GM12875 (cell line): ENCODE measurements at regions not wholly inside any gene's neighbourhood (a gene's known extent, or its start where the extent isn't known, plus 50 kb on each side); places are given as distances from the start of the nearest gene placed in this dataset.
"Not testable (repeated sequence)": the region's sequence is repeated elsewhere in the genome, so short reads cannot be mapped to it uniquely, and the experiment has no call there.

Experiments used
- H3K4me3 ChIP-seq: one replicate; pipeline ENCODE4 v1.5.1; 2011; ENCODE audit warnings: low read depth, low read length, control low read depth
- TF ChIP-seq, protein P1 (sequence below): IDR thresholded peaks from 2 replicates; pipeline ENCODE4 v1.5.1; 2011; ENCODE audit warnings: low read depth, mild to moderate bottlenecking, control low read depth, inconsistent platforms, low read length, moderate library complexity, borderline replicate concordance; ENCODE audit not compliant: insufficient read depth

GRCh38 chrX:140292188-140292587 lies 212.7 kb downstream of the SOX3 start:
- TF ChIP-seq, protein P1, sequence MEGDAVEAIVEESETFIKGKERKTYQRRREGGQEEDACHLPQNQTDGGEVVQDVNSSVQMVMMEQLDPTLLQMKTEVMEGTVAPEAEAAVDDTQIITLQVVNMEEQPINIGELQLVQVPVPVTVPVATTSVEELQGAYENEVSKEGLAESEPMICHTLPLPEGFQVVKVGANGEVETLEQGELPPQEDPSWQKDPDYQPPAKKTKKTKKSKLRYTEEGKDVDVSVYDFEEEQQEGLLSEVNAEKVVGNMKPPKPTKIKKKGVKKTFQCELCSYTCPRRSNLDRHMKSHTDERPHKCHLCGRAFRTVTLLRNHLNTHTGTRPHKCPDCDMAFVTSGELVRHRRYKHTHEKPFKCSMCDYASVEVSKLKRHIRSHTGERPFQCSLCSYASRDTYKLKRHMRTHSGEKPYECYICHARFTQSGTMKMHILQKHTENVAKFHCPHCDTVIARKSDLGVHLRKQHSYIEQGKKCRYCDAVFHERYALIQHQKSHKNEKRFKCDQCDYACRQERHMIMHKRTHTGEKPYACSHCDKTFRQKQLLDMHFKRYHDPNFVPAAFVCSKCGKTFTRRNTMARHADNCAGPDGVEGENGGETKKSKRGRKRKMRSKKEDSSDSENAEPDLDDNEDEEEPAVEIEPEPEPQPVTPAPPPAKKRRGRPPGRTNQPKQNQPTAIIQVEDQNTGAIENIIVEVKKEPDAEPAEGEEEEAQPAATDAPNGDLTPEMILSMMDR: no peak
- no peak overlapping the region for H3K4me3 ChIP-seq

- no peak overlapping the region for H3K4me3 ChIP-seq
- TF ChIP-seq, protein P1: no peak
These were observed 229.9 kb downstream of the SOX3 start for GRCh38 chrX:140274811-140275525.

GRCh38 chrX:140273921-140274320 lies 230.9 kb downstream of the SOX3 start:
- no peak overlapping the region for H3K4me3 ChIP-seq
- TF ChIP-seq, protein P1: no peak

DNA sequence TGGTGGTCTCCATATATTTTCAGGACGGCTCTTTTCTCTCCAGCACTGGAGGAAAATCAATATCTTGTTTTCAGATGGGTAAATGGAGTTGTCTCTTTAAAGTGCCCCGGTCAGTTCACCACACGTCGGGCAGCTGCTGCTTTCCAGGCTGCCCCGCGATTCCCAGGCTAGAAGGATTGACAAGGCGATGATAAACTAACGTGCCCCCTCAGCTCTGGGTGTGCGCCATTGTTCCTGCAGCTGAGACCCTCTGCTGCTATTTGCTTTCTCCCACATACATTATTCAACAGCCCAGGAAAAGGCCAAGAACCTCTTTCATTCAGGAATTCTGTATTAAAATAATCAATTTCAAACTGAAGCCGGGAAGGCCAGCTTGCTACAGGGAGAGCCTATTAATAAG lies 254.5 kb downstream of the SOX3 start:
- TF ChIP-seq, protein P1: no peak
- H3K4me3 ChIP-seq: no peak overlapping the region

DNA sequence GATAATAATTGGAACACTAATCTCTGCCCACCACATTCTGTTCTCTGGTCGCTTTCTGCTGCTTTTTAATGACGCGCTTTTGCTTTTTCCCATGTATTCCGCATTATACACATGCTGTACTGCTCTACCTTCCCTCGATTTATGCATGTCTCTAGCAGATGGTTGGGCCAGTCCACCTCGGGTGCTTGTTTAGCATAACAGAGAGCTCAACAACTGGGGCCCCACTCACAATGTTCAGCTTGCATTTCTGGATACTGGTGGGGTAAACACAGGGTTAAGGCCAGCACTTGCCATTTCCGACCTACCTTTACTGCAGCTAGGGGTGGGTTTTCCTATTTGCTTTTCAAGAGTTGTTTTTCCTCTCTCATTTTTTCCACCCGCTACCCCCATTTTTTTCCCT lies 255.8 kb downstream of the SOX3 start:
- TF ChIP-seq, protein P1: no peak
- H3K4me3 ChIP-seq: no peak overlapping the region

DNA sequence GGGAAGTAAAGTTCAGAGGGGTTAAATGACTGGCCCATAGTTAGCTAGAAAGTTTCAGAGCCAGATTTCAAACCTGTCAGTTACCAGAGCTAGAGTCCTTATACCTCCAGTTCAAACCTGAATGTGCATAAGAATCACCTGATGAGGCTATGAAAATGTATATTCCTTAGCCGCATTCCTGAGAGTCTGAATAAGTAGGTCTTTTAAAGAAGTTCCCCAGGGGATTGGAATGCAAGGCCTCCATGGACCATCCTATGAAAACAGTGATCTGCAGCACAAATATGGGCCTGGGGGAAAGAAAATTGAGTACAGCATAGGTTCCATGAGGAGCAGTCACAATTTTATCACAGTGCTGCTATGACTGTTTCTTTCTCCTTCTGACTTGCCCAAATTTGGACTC lies 263.9 kb upstream of the CXorf66 start:
- no peak overlapping the region for H3K4me3 ChIP-seq
- TF ChIP-seq, protein P1: no peak

DNA sequence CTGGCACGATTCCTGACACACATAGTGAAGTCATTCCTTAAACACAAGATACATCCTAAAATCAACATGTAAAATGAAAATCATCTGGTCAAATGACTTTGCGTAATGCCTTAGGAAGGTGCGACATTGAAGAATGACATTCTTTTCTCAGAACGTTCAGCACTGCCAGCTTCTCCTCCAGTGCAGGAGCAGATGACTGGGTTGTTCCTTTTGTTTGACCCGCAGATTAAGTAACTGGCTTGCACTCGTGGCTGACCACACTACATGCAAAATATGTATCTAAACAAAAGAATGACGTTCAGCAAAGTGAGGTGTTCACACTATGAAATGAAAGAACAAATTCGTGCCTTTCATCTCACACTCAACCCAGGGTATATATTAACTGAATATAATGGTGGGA lies 260.7 kb upstream of the CXorf66 start:
- not testable (repeated sequence) for H3K4me3 ChIP-seq

DNA sequence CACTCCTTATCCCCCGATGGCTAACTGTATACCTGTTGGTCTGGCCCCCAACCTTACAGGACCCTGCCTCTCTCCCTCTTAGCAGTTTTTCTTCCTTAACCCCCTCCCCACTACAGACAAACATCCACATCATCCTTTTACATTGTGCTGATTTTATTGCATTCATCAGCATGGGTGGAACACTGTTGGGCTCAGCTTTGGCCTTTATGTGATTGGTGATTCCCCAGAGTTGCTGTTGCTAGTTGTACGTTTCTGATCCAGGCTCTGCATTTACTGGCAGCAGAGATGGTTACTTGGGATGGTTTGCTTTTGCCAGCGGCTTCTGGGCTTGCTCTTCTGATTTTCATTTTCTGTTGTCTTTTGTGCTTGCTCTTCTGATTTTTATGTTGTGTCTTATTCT lies 250.6 kb upstream of the CXorf66 start:
- H3K4me3 ChIP-seq: not testable (repeated sequence)

- not testable (repeated sequence) for H3K4me3 ChIP-seq
These were observed 249.2 kb upstream of the CXorf66 start for GRCh38 chrX:140214518-140214917.
